ENCODE measurements at regions not wholly inside any gene's neighbourhood (a gene's known extent, or its start where the extent isn't known, plus 50 kb on each side); places are given as distances from the start of the nearest gene placed in this dataset.

DNA sequence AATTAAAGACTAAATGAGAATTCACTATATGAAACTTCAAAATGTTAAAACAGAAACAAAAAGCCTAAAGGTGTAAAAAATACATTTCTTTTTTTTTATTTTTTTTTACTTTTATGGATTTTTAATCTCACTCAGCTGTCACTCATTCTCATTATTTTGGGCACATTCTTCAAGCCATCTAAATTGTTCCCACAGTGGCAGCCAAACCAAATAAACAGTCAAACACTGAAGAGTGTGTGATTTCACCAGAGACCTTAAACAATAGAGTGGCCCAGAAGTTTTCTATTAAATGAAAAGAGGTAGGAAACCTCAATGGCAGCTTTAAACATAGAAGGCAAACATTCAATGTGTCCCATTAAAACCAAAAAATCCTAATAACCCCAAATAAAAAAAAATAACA, 616.1 kb downstream of the OTOL1 start:
- TF ChIP-seq, protein P1, sequence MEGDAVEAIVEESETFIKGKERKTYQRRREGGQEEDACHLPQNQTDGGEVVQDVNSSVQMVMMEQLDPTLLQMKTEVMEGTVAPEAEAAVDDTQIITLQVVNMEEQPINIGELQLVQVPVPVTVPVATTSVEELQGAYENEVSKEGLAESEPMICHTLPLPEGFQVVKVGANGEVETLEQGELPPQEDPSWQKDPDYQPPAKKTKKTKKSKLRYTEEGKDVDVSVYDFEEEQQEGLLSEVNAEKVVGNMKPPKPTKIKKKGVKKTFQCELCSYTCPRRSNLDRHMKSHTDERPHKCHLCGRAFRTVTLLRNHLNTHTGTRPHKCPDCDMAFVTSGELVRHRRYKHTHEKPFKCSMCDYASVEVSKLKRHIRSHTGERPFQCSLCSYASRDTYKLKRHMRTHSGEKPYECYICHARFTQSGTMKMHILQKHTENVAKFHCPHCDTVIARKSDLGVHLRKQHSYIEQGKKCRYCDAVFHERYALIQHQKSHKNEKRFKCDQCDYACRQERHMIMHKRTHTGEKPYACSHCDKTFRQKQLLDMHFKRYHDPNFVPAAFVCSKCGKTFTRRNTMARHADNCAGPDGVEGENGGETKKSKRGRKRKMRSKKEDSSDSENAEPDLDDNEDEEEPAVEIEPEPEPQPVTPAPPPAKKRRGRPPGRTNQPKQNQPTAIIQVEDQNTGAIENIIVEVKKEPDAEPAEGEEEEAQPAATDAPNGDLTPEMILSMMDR (IDR thresholded peaks at IDR 0.05) = no peak
- TF ChIP-seq POLR2AphosphoS5 (IDR thresholded peaks at IDR 0.05) (no peak), POLR2A (IDR thresholded peaks at IDR 0.05) (no peak)
